Esophagus (tissue), 2 donors: ENCODE measurements at regions not wholly inside any gene's neighbourhood (a gene's known extent, or its start where the extent isn't known, plus 50 kb on each side); places are given as distances from the start of the nearest gene placed in this dataset.

Source experiments
- H3K27ac ChIP-seq, 2 donors: one replicate each; pipeline ENCODE4 v1.5.1; 2013; ENCODE audit warnings: low read depth in 2 of 2, mild to moderate bottlenecking in 2 of 2, inconsistent platforms in 1 of 2, low read length in 1 of 2, moderate library complexity in 1 of 2
- H3K27me3 ChIP-seq, 2 donors: one replicate each; pipeline ENCODE4 v1.6.1; 2013; ENCODE audit warnings: low read length in 2 of 2, control low read depth in 1 of 2, mild to moderate bottlenecking in 1 of 2; ENCODE audit not compliant: insufficient read depth in 2 of 2, control insufficient read depth in 1 of 2
- H3K36me3 ChIP-seq, 2 donors: one replicate each; pipeline ENCODE4 v1.6.1; 2013; ENCODE audit warnings: low read length in 1 of 2; ENCODE audit not compliant: control insufficient read depth in 2 of 2, insufficient read depth in 2 of 2
- H3K4me1 ChIP-seq, 2 donors: one replicate each; pipeline ENCODE4 v1.6.1; 2013; ENCODE audit warnings: low read length in 1 of 2; ENCODE audit not compliant: control insufficient read depth in 2 of 2, insufficient read depth in 2 of 2
- H3K4me3 ChIP-seq, 2 donors: one replicate each; pipeline ENCODE4 v1.5.1; 2013; ENCODE audit warnings: low read length in 2 of 2, mild to moderate bottlenecking in 2 of 2, low read depth in 1 of 2, moderate library complexity in 1 of 2
- H3K9me3 ChIP-seq, 2 donors: one replicate each; pipeline ENCODE4 v1.6.1; 2013; ENCODE audit warnings: mild to moderate bottlenecking in 2 of 2, low read depth in 1 of 2, low read length in 1 of 2, moderate library complexity in 1 of 2; ENCODE audit not compliant: control insufficient read depth in 2 of 2, insufficient read depth in 1 of 2
- WGBS, 2 donors: extraction: QIAGEN DNeasy Blood & Tissue Kit; methylation state at CpG; one replicate each; pipeline ENCODE4 v1.1.7; 2013; 5-methylcytosine and 5-hydroxymethylcytosine counted together
- donor health status: healthy with polysubstance abuse.
- donor health status: Bipolar disorder and iron deficiency.

GRCh38 chr6:71034563-71035345, 77.9 kb upstream of the B3GAT2 start:
- no peak overlapping the region for H3K27ac ChIP-seq
- WGBS, 2 donors: 51 to 52% methylated on average over 4 of the region's 4 CpGs
- H3K27me3 ChIP-seq: no peaks in the 10 kb centered on the region
- no peaks in the 10 kb centered on the region for H3K36me3 ChIP-seq
- H3K9me3 ChIP-seq: no peaks in the 10 kb centered on the region
- no peak overlapping the region for H3K4me3 ChIP-seq
- H3K4me1 ChIP-seq: no peaks in the 10 kb centered on the region

GRCh38 chr6:71035871-71036270, 79.0 kb upstream of the B3GAT2 start:
- H3K4me3 ChIP-seq: no peak overlapping the region
- H3K27ac ChIP-seq: no peak overlapping the region
- H3K9me3 ChIP-seq: no peaks in the 10 kb centered on the region
- no peaks in the 10 kb centered on the region for H3K4me1 ChIP-seq
- no peaks in the 10 kb centered on the region for H3K36me3 ChIP-seq
- H3K27me3 ChIP-seq: no peaks in the 10 kb centered on the region

- Histone ChIP-seq H3K9me3 (no peaks in the 10 kb centered on the region), H3K4me1 (no peaks in the 10 kb centered on the region), H3K4me3 (no peak overlapping the region), H3K27ac (no peak overlapping the region), H3K27me3 (no peaks in the 10 kb centered on the region), H3K36me3 (no peaks in the 10 kb centered on the region)
- WGBS, 2 donors: 60 to 64% methylated on average over 8 of the region's 8 CpGs
Measured at GRCh38 chr6:71038711-71039344, 82.0 kb upstream of the B3GAT2 start.

- no peak overlapping the region for H3K4me3 ChIP-seq
- 75 to 85% methylated on average over 1 of the region's 1 CpG for WGBS, 2 donors
- no peak overlapping the region for H3K27ac ChIP-seq
- H3K4me1 ChIP-seq: no peaks in the 10 kb centered on the region
- no peaks in the 10 kb centered on the region for H3K27me3 ChIP-seq
- H3K9me3 ChIP-seq: no peaks in the 10 kb centered on the region
- H3K36me3 ChIP-seq: no peaks in the 10 kb centered on the region
Measured at GRCh38 chr6:71040043-71040442, 83.2 kb upstream of the B3GAT2 start.

GRCh38 chr6:71040841-71041240, 84.0 kb upstream of the B3GAT2 start:
- no peaks in the 10 kb centered on the region for H3K27me3 ChIP-seq
- WGBS, 2 donors: 76 to 78% methylated on average over 2 of the region's 2 CpGs
- no peaks in the 10 kb centered on the region for H3K9me3 ChIP-seq
- H3K4me3 ChIP-seq: no peak overlapping the region
- no peak overlapping the region for H3K27ac ChIP-seq
- no peaks in the 10 kb centered on the region for H3K4me1 ChIP-seq
- H3K36me3 ChIP-seq: no peaks in the 10 kb centered on the region

- H3K27ac ChIP-seq: no peak overlapping the region
- no peaks in the 10 kb centered on the region for H3K4me1 ChIP-seq
- H3K4me3 ChIP-seq: no peak overlapping the region
- no peaks in the 10 kb centered on the region for H3K36me3 ChIP-seq
- 39% methylated on average over 1 of the region's 1 CpG for WGBS, 2 donors
- H3K27me3 ChIP-seq: no peaks in the 10 kb centered on the region
- no peaks in the 10 kb centered on the region for H3K9me3 ChIP-seq
Measured at GRCh38 chr6:71043902-71044301, 87.0 kb upstream of the B3GAT2 start.

GRCh38 chr6:71044753-71045152, 87.9 kb upstream of the B3GAT2 start:
- H3K4me3 ChIP-seq: no peak overlapping the region
- 71 to 84% methylated on average over 1 of the region's 1 CpG for WGBS, 2 donors
- no peak overlapping the region for H3K27ac ChIP-seq
- H3K27me3 ChIP-seq: no peaks in the 10 kb centered on the region
- H3K9me3 ChIP-seq: no peaks in the 10 kb centered on the region
- no peaks in the 10 kb centered on the region for H3K36me3 ChIP-seq
- no peaks in the 10 kb centered on the region for H3K4me1 ChIP-seq

- Histone ChIP-seq H3K4me1 (no peaks in the 10 kb centered on the region), H3K4me3 (no peak overlapping the region), H3K27me3 (no peaks in the 10 kb centered on the region), H3K27ac (no peak overlapping the region), H3K9me3 (no peaks in the 10 kb centered on the region), H3K36me3 (no peaks in the 10 kb centered on the region)
- 76 to 79% methylated on average over 5 of the region's 5 CpGs for WGBS, 2 donors
Measured at GRCh38 chr6:71045296-71045695, 88.4 kb upstream of the B3GAT2 start.

GRCh38 chr6:71047417-71047816, 90.6 kb upstream of the B3GAT2 start:
- 91 to 93% methylated on average over 4 of the region's 4 CpGs for WGBS, 2 donors
- Histone ChIP-seq H3K4me3 (no peak overlapping the region), H3K4me1 (no peaks in the 10 kb centered on the region), H3K36me3 (no peaks in the 10 kb centered on the region), H3K9me3 (no peaks in the 10 kb centered on the region), H3K27ac (no peak overlapping the region), H3K27me3 (no peaks in the 10 kb centered on the region)
